ENCODE measurements at regions not wholly inside any gene's neighbourhood (a gene's known extent, or its start where the extent isn't known, plus 50 kb on each side); places are given as distances from the start of the nearest gene placed in this dataset.
A peak's percentile ranks its signal among the peaks of the same experiment; 100 is the strongest.

DNA sequence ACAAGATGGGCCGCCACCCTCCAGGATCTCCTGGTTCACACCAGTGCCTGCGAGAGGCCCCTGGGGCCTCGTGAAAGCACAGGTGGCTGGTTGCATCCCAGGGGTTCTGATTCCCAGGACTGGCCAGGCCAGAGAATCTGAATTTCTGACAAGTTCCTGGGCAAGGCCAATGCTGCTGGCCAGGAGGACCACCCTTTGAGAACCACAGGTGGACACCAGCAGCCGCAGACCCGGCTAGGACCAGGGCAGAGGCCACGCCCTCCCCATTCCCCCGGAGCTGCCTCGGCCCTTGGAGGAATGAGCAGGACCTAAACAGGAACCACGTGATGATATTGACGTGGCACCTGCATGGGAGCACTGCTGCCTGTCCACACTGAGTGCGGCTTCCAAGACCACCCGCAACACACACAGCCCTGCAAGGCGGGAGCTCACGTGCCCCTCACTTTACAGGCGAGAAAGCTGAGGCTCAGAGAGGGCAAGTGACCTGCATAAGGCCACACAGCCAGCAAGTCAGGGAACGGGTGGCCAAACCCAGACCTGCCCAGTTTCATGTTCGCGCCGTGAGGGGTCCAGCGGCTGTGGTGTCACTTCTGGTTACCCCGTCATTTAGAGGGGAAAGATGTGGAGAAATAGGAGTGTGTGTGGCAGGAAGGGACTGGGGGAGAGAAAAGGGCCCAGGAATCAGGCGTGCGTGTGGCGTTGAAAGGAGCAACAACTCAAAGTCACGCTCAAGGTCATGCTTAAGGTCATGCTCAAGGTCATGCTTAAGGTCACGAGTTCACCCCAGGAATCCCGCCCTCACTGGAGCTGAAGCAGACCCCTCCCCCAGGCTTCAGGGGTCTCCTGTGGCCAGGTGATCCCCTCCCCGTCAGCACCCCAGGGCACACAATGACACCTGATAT is 105.9 kb upstream of the IER5L start:
- 88 to 92% (median 89%) methylated on average over 19 to 28 of the region's 28 CpGs for whole genome bisulfite sequencing, 5 donors
- peak; percentile 66 for DNase-seq
- Histone ChIP-seq H3K27me3 (replicated peaks in 1 of 7) (no peaks in the 10 kb centered on the region), H3K4me1 (peaks cover 0 to 36% (median 14%) of the 10 kb centered on the region in 6 donors), H3K4me3 (peak overlapping the region in 3 of 8 donors; percentile 33 to 65 (median 51)), H3K27ac (peak overlapping the region in 3 of 8 donors; percentile 51 to 70 (median 65)), H3K36me3 (peaks cover 0 to 5% (median 0%) of the 10 kb centered on the region in 6 donors), H3K9me3 (no peaks in the 10 kb centered on the region)
- no peak for TF ChIP-seq POLR2AphosphoS5 (IDR thresholded peaks at IDR 0.05)
- TF ChIP-seq POLR2A (IDR thresholded peaks at IDR 0.05) = no peak
- TF ChIP-seq, protein P1, sequence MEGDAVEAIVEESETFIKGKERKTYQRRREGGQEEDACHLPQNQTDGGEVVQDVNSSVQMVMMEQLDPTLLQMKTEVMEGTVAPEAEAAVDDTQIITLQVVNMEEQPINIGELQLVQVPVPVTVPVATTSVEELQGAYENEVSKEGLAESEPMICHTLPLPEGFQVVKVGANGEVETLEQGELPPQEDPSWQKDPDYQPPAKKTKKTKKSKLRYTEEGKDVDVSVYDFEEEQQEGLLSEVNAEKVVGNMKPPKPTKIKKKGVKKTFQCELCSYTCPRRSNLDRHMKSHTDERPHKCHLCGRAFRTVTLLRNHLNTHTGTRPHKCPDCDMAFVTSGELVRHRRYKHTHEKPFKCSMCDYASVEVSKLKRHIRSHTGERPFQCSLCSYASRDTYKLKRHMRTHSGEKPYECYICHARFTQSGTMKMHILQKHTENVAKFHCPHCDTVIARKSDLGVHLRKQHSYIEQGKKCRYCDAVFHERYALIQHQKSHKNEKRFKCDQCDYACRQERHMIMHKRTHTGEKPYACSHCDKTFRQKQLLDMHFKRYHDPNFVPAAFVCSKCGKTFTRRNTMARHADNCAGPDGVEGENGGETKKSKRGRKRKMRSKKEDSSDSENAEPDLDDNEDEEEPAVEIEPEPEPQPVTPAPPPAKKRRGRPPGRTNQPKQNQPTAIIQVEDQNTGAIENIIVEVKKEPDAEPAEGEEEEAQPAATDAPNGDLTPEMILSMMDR (IDR thresholded peaks at IDR 0.05 in 8 of 11, conservative IDR thresholded peaks at IDR 0.05 in 3 of 11) = no peak
- intact Hi-C loops (cut with DNase I; ENCODE audit: low total_unique reads) = no loop called here

DNA sequence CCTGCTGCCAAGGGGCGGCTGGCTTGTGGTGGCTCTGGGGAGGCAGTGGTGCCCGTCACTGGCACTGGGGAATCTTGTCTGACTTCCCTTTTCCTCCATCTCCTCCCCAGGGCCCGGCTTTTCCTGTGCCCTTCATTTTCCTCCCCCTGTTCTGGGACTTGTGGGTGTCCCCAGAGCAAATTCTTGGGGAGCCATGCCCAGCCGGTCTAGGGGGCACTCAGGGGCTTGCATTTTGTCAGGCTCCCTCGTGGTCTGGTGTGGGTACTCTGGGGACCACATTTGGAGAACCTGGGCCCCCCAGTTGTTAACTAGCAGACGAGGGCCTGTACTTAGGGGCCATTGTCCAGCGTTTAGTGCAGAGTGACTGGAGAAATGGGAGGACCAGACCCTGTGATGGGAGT is 105.2 kb upstream of the IER5L start:
- peaks cover 0 to 5% (median 0%) of the 10 kb centered on the region in 7 donors for H3K27me3 ChIP-seq (replicated peaks in 1 of 7)
- H3K4me3 ChIP-seq = peak overlapping the region in 6 of 8 donors; percentile 32 to 65 (median 37)
- peaks cover 0 to 5% (median 0%) of the 10 kb centered on the region in 6 donors for H3K36me3 ChIP-seq
- H3K9me3 ChIP-seq = no peaks in the 10 kb centered on the region
- peak; percentile 71 for DNase-seq
- peaks cover 0 to 36% (median 14%) of the 10 kb centered on the region in 6 donors for H3K4me1 ChIP-seq
- TF ChIP-seq, protein P1 (IDR thresholded peaks at IDR 0.05 in 8 of 11, conservative IDR thresholded peaks at IDR 0.05 in 3 of 11) = no peak
- TF ChIP-seq POLR2A (IDR thresholded peaks at IDR 0.05) (no peak), POLR2AphosphoS5 (IDR thresholded peaks at IDR 0.05) (no peak)
- intact Hi-C loops (cut with DNase I; ENCODE audit: low total_unique reads) = no loop called here
- peak overlapping the region in 5 of 8 donors; percentile 26 to 70 (median 51) for H3K27ac ChIP-seq
- 38 to 60% (median 45%) methylated on average over 6 to 7 of the region's 7 CpGs for WGBS, 5 donors

DNA sequence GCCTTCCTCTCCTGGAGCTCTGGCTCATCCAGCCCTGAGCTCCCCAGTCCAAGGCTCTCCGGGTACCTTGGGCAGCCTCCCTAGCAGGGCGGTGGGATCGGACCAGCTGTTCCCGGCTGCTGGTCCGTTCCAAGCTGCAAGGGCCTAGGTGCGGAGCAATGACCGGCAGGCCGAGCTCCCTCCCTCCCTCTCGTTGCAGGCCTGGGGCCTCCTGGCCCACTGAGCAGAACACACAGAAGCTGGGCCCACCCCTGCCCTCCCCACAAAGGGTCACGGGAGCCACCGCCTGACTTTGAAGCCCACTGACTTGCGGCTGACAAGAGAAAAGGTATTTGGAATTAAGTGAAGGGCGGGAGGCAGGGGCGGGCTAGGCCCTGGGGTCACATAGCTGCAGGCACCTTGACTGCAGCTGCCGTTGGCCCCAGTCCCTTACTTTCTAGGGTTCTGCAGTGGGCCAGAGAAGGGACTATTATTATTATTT is 104.7 kb upstream of the IER5L start:
- Histone ChIP-seq H3K4me3 (peak overlapping the region; percentile 0 to 65 (median 32)), H3K27ac (peak overlapping the region in 5 of 8 donors; percentile 26 to 70 (median 51)), H3K27me3 (replicated peaks in 1 of 7) (peaks cover 0 to 9% (median 0%) of the 10 kb centered on the region in 7 donors), H3K4me1 (peaks cover 0 to 36% (median 14%) of the 10 kb centered on the region in 6 donors), H3K9me3 (no peaks in the 10 kb centered on the region), H3K36me3 (peaks cover 0 to 5% (median 0%) of the 10 kb centered on the region in 6 donors)
- WGBS, 5 donors = 59 to 89% (median 63%) methylated on average over 14 to 15 of the region's 15 CpGs
- intact Hi-C loops (cut with DNase I; ENCODE audit: low total_unique reads) = no loop called here
- peak; percentile 50 for DNase-seq
- TF ChIP-seq, protein P1 (IDR thresholded peaks at IDR 0.05 in 8 of 11, conservative IDR thresholded peaks at IDR 0.05 in 3 of 11) = no peak
- TF ChIP-seq POLR2AphosphoS5 (IDR thresholded peaks at IDR 0.05) (no peak), POLR2A (IDR thresholded peaks at IDR 0.05) (no peak)

DNA sequence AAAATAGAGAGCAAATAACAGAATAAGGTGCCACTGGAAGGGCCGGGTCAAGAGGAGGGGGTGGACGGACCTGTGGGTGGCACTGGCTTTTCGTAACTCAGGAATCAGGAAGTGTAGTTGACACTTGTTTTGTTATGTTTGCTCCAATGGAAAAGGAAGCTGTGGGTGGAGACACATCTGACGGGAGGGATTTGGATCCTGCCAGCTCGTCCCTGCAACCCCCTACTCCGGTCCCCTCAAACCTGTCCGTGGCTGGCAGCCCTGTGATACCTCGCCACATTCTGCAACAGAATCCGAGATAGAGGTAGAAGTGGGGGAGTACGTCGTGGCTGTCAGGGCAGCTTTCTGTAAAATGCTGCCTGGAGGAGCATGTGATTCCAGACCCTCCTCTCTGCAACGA is 104.2 kb upstream of the IER5L start:
- WGBS, 5 donors = 23 to 50% (median 32%) methylated on average over 9 to 12 of the region's 12 CpGs
- Histone ChIP-seq H3K36me3 (peaks cover 0 to 5% (median 0%) of the 10 kb centered on the region in 6 donors), H3K9me3 (no peaks in the 10 kb centered on the region), H3K4me3 (peak overlapping the region; percentile 0 to 65 (median 32)), H3K27ac (peak overlapping the region in 6 of 8 donors; percentile 20 to 70 (median 46)), H3K27me3 (replicated peaks in 1 of 7) (peaks cover 0 to 9% (median 0%) of the 10 kb centered on the region in 7 donors), H3K4me1 (peaks cover 0 to 36% (median 14%) of the 10 kb centered on the region in 6 donors)
- peak; percentile 69 for DNase-seq
- intact Hi-C loops (cut with DNase I; ENCODE audit: low total_unique reads) = no loop called here
- peak in 2 of 3 donors; percentile 17 to 26 for TF ChIP-seq POLR2AphosphoS5 (IDR thresholded peaks at IDR 0.05)
- TF ChIP-seq, protein P1 (IDR thresholded peaks at IDR 0.05 in 8 of 11, conservative IDR thresholded peaks at IDR 0.05 in 3 of 11) = no peak
